Parathyroid adenoma (tissue), 2 donors: ENCODE measurements at regions not wholly inside any gene's neighbourhood (a gene's known extent, or its start where the extent isn't known, plus 50 kb on each side); places are given as distances from the start of the nearest gene placed in this dataset.
"Not testable (repeated sequence)": the region's sequence is repeated elsewhere in the genome, so short reads cannot be mapped to it uniquely, and the experiment has no call there.

Experiments used
- H2AFZ ChIP-seq: fragments of 300-600 bp; sonication (generic); one replicate; pipeline ENCODE4 v1.7.0; 2017; ENCODE audit warnings: antibody characterized with exemption, mild to moderate bottlenecking
- H3K27ac ChIP-seq: fragments of 300-600 bp; sonication (generic); one replicate; pipeline ENCODE4 v1.7.0; 2017
- H3K27me3 ChIP-seq: fragments of 300-600 bp; sonication (generic); one replicate; pipeline ENCODE4 v1.7.0; 2017; ENCODE audit warnings: low read length; ENCODE audit not compliant: control insufficient read depth, insufficient read depth
- H3K36me3 ChIP-seq: fragments of 300-600 bp; sonication (generic); one replicate; pipeline ENCODE4 v1.7.0; 2017; ENCODE audit warnings: low read length; ENCODE audit not compliant: control insufficient read depth, insufficient read depth
- H3K4me1 ChIP-seq: fragments of 300-600 bp; sonication (generic); one replicate; pipeline ENCODE4 v1.7.0; 2017; ENCODE audit warnings: control low read depth
- H3K4me2 ChIP-seq: fragments of 300-600 bp; sonication (generic); one replicate; pipeline ENCODE4 v1.7.0; 2017; ENCODE audit warnings: low read length
- H3K4me3 ChIP-seq: fragments of 300-600 bp; sonication (generic); one replicate; pipeline ENCODE4 v1.7.0; 2017; ENCODE audit warnings: low read depth, low read length
- H3K79me2 ChIP-seq: fragments of 300-600 bp; sonication (generic); one replicate; pipeline ENCODE4 v1.7.0; 2017; ENCODE audit warnings: control low read depth
- H3K9ac ChIP-seq: fragments of 300-600 bp; sonication (generic); one replicate; pipeline ENCODE4 v1.7.0; 2017; ENCODE audit warnings: mild to moderate bottlenecking
- H3K9me3 ChIP-seq: fragments of 300-600 bp; sonication (generic); one replicate; pipeline ENCODE4 v1.7.0; 2017; ENCODE audit warnings: low read length; ENCODE audit not compliant: control insufficient read depth
- CTCF ChIP-seq: fragments of 300-600 bp; sonication (generic); IDR thresholded peaks from one replicate; pipeline ENCODE4 v1.7.0; 2017; ENCODE audit warnings: antibody characterized with exemption, mild to moderate bottlenecking
- donor health status: primary hyperparathyroidism.

- no peak for TF ChIP-seq CTCF
- H3K4me2 ChIP-seq = no peak overlapping the region
- H3K79me2 ChIP-seq = no peaks in the 10 kb centered on the region
- no peak overlapping the region for H3K27ac ChIP-seq
- no peaks in the 10 kb centered on the region for H3K9me3 ChIP-seq
- H3K9ac ChIP-seq = no peak overlapping the region
- H3K36me3 ChIP-seq = no peaks in the 10 kb centered on the region
- H2AFZ ChIP-seq = no peak overlapping the region
- H3K27me3 ChIP-seq = no peaks in the 10 kb centered on the region
- H3K4me3 ChIP-seq = no peak overlapping the region
- peaks cover 13% of the 10 kb centered on the region for H3K4me1 ChIP-seq
Observed at GRCh38 chr17:27960183-27960849, 67.2 kb upstream of the LYRM9 start.

GRCh38 chr17:27962581-27962980 lies 69.4 kb upstream of the LYRM9 start:
- H3K27me3 ChIP-seq, H3K9me3 ChIP-seq, H3K27ac ChIP-seq, H3K4me3 ChIP-seq, H2AFZ ChIP-seq, H3K79me2 ChIP-seq, H3K9ac ChIP-seq, H3K36me3 ChIP-seq, H3K4me2 ChIP-seq: not testable (repeated sequence)
- H3K4me1 ChIP-seq = peaks cover 16% of the 10 kb centered on the region

- H3K4me1 ChIP-seq = peaks cover 22% of the 10 kb centered on the region
- H3K9ac ChIP-seq = no peak overlapping the region
Observed at GRCh38 chr17:27965224-27965623, 72.1 kb upstream of the LYRM9 start.

GRCh38 chr17:27968206-27968732 lies 74.2 kb upstream of the NLK start:
- no peak for TF ChIP-seq CTCF
- Histone ChIP-seq H3K36me3 (no peaks in the 10 kb centered on the region), H3K27ac (peak overlapping the region; percentile 17), H3K4me1 (peaks cover 22% of the 10 kb centered on the region), H3K4me2 (no peak overlapping the region), H2AFZ (peak overlapping the region; percentile 57), H3K27me3 (no peaks in the 10 kb centered on the region), H3K79me2 (no peaks in the 10 kb centered on the region), H3K9ac (no peak overlapping the region), H3K9me3 (no peaks in the 10 kb centered on the region), H3K4me3 (no peak overlapping the region)

More at GRCh38 chr17:27965224-27965623, 72.1 kb upstream of the LYRM9 start:
- Histone ChIP-seq H3K79me2 (no peaks in the 10 kb centered on the region), H3K4me2 (no peak overlapping the region), H3K4me3 (no peak overlapping the region), H2AFZ (peak overlapping the region; percentile 70), H3K36me3 (no peaks in the 10 kb centered on the region), H3K9me3 (no peaks in the 10 kb centered on the region), H3K27ac (peak overlapping the region; percentile 17), H3K27me3 (no peaks in the 10 kb centered on the region)
- no peak for TF ChIP-seq CTCF

DNA sequence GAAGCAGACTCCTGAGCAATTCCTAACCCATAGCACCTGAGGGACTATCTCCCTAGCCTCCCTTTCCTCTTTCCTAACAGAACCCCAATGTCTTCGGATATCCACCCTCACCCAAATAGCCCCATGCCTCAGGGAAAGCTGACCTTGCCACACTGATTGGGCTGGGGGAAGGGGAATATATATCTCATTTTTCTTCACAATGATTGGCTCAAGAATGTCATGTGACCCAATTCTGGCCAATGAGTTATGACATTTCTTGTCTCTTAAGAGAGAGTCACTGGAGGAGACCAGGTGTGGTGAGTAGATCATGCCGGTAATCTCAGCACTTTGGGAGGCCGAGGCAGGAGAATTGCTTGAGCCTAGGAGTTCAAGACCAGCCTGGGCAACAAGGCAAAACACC lies 71.9 kb upstream of the NLK start:
- no peak overlapping the region for H3K4me2 ChIP-seq
- H3K27ac ChIP-seq = no peak overlapping the region
- no peak overlapping the region for H3K9ac ChIP-seq
- no peak overlapping the region for H2AFZ ChIP-seq
- peaks cover 7% of the 10 kb centered on the region for H3K4me1 ChIP-seq
- no peaks in the 10 kb centered on the region for H3K79me2 ChIP-seq
- no peaks in the 10 kb centered on the region for H3K36me3 ChIP-seq
- no peak overlapping the region for H3K4me3 ChIP-seq
- no peaks in the 10 kb centered on the region for H3K27me3 ChIP-seq
- no peak for TF ChIP-seq CTCF
- H3K9me3 ChIP-seq = no peaks in the 10 kb centered on the region
